Sciatic nerve (tissue), 2 donors: ENCODE measurements at regions not wholly inside any gene's neighbourhood (a gene's known extent, or its start where the extent isn't known, plus 50 kb on each side); places are given as distances from the start of the nearest gene placed in this dataset.
A peak's percentile ranks its signal among the peaks of the same experiment; 100 is the strongest.
"Not testable (repeated sequence)": the region's sequence is repeated elsewhere in the genome, so short reads cannot be mapped to it uniquely, and the experiment has no call there.

ENCODE experiments used
- ATAC-seq: fragments of 200-7000 bp; cut with Tn5 transposase; one replicate; pipeline ENCODE4 v1.9.1; 2020; ENCODE audit warnings: mild to moderate bottlenecking, moderate library complexity
- DNase-seq: peaks from one replicate; pipeline ENCODE4 v3.0.0-alpha.2; 2020; ENCODE audit warnings: low spot score
- intact Hi-C: fragments of 100-400 bp; cut with DNase I; formaldehyde crosslinking; loops from one replicate; pipeline ENCODE4 v1.14.2; 2022
- donor health status: DM: no; HTN: no; CAD: no.
- donor health status: DM: no; HTN: no; CAD: no.

GRCh38 chr12:42741771-42742510 is 152.4 kb upstream of the PRICKLE1 start:
- intact Hi-C loops = no loop called here
- no peak for DNase-seq
- no peak for ATAC-seq

GRCh38 chr12:42741091-42741490 is 151.5 kb upstream of the PRICKLE1 start:
- intact Hi-C loops = no loop called here
- ATAC-seq (no peak), DNase-seq (no peak)

GRCh38 chr12:42737398-42737797 is 147.9 kb upstream of the PRICKLE1 start:
- ATAC-seq = no peak
- no peak for DNase-seq
- intact Hi-C loops = no loop called here

GRCh38 chr12:42735861-42736361 is 146.4 kb upstream of the PRICKLE1 start:
- ATAC-seq (peak; percentile 11), DNase-seq (no peak)
- intact Hi-C loops = no loop called here

- intact Hi-C loops = no loop called here
- ATAC-seq (no peak), DNase-seq (no peak)
Observed at GRCh38 chr12:42733911-42734310, 144.4 kb upstream of the PRICKLE1 start.

- no peak for ATAC-seq
- intact Hi-C loops = no loop called here
- DNase-seq = no peak
Observed at GRCh38 chr12:42732908-42733411, 143.4 kb upstream of the PRICKLE1 start.

- intact Hi-C loops = no loop called here
- no peak for ATAC-seq
- no peak for DNase-seq
Observed at GRCh38 chr12:42730291-42730690, 140.7 kb upstream of the PRICKLE1 start.

- intact Hi-C loops = no loop called here
- no peak for ATAC-seq
Observed at GRCh38 chr12:42729535-42729900, 140.0 kb upstream of the PRICKLE1 start.

GRCh38 chr12:42728770-42729534 is 139.4 kb upstream of the PRICKLE1 start:
- DNase-seq = no peak
- ATAC-seq = no peak
- intact Hi-C loops = no loop called here

More at GRCh38 chr12:42729535-42729900, 140.0 kb upstream of the PRICKLE1 start:
- DNase-seq = no peak

- DNase-seq (no peak), ATAC-seq (no peak)
- intact Hi-C loops = no loop called here
Observed at GRCh38 chr12:42728287-42728686, 138.7 kb upstream of the PRICKLE1 start.

- intact Hi-C loops = no loop called here
- ATAC-seq = no peak
Observed at GRCh38 chr12:42725809-42726208, 136.3 kb upstream of the PRICKLE1 start.

GRCh38 chr12:42716491-42716891 is 126.9 kb upstream of the PRICKLE1 start:
- DNase-seq (no peak), ATAC-seq (peak; percentile 70)
- intact Hi-C loops = no loop called here

More at GRCh38 chr12:42725809-42726208, 136.3 kb upstream of the PRICKLE1 start:
- DNase-seq = no peak

GRCh38 chr12:42713566-42713965 is 124.0 kb upstream of the PRICKLE1 start:
- intact Hi-C loops, ATAC-seq, DNase-seq: not testable (repeated sequence)

GRCh38 chr12:42708374-42708773 is 118.8 kb upstream of the PRICKLE1 start:
- intact Hi-C loops = loop anchor here (5.0 kb wide), 1 partner anchor 1161 kb away; no protein-coding TSS in a partner anchor
- ATAC-seq, DNase-seq: not testable (repeated sequence)

- ATAC-seq = peak; percentile 64
- intact Hi-C loops = loop anchor here (5.0 kb wide), 1 partner anchor 1160 kb away; no protein-coding TSS in a partner anchor
Observed at GRCh38 chr12:42707312-42708226, 118.0 kb upstream of the PRICKLE1 start.

GRCh38 chr12:42706321-42706720 is 116.8 kb upstream of the PRICKLE1 start:
- intact Hi-C loops = loop anchor here (5.0 kb wide), 1 partner anchor 1159 kb away; no protein-coding TSS in a partner anchor
- DNase-seq (no peak), ATAC-seq (no peak)

More at GRCh38 chr12:42707312-42708226, 118.0 kb upstream of the PRICKLE1 start:
- DNase-seq = no peak

GRCh38 chr12:42705863-42706262 is 116.3 kb upstream of the PRICKLE1 start:
- DNase-seq (peak; percentile 71), ATAC-seq (peak; percentile 91)
- intact Hi-C loops = loop anchor here (5.0 kb wide), 1 partner anchor 1159 kb away; no protein-coding TSS in a partner anchor

- intact Hi-C loops = loop anchor here (5.0 kb wide), 1 partner anchor 1158 kb away; no protein-coding TSS in a partner anchor
- ATAC-seq (peak; percentile 5), DNase-seq (no peak)
Observed at GRCh38 chr12:42704810-42705401, 115.4 kb upstream of the PRICKLE1 start.
